ENCODE measurements at regions not wholly inside any gene's neighbourhood (a gene's known extent, or its start where the extent isn't known, plus 50 kb on each side); places are given as distances from the start of the nearest gene placed in this dataset.

DNA sequence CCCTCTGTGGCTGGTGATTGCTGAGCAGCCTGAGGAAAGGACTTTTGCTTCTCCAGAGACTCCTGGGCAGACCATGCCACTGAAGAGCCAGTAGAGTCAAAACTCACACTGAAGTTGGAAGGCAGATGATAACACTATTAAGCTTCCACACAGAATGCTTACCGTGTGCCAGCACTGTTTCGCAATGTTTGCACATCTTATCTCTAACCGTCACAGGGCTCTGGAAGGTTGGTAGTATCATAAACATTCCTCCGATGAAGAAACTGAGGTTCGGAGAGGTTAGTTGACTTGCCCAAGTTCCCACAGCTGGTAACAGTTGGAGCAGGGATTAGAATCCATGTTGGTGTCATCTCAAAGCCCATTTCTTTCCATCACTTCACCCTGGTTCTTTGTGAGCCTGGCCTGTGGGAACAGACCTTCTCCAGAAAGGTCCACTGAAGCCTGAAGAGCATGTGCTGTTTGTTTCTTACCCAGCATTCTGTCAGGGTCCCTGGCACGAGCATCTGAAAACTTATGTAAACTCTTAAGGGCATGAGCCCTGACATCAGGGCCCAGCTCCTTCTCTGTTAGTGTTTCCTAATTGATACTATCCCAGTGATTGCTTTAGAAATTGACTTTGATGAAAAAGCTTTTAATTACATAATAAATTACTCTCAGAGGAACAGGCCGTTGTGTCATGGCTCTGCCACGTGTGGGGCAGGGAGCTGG is 77.0 kb upstream of the PRR23C start (continued):
- TF ChIP-seq, protein P1, sequence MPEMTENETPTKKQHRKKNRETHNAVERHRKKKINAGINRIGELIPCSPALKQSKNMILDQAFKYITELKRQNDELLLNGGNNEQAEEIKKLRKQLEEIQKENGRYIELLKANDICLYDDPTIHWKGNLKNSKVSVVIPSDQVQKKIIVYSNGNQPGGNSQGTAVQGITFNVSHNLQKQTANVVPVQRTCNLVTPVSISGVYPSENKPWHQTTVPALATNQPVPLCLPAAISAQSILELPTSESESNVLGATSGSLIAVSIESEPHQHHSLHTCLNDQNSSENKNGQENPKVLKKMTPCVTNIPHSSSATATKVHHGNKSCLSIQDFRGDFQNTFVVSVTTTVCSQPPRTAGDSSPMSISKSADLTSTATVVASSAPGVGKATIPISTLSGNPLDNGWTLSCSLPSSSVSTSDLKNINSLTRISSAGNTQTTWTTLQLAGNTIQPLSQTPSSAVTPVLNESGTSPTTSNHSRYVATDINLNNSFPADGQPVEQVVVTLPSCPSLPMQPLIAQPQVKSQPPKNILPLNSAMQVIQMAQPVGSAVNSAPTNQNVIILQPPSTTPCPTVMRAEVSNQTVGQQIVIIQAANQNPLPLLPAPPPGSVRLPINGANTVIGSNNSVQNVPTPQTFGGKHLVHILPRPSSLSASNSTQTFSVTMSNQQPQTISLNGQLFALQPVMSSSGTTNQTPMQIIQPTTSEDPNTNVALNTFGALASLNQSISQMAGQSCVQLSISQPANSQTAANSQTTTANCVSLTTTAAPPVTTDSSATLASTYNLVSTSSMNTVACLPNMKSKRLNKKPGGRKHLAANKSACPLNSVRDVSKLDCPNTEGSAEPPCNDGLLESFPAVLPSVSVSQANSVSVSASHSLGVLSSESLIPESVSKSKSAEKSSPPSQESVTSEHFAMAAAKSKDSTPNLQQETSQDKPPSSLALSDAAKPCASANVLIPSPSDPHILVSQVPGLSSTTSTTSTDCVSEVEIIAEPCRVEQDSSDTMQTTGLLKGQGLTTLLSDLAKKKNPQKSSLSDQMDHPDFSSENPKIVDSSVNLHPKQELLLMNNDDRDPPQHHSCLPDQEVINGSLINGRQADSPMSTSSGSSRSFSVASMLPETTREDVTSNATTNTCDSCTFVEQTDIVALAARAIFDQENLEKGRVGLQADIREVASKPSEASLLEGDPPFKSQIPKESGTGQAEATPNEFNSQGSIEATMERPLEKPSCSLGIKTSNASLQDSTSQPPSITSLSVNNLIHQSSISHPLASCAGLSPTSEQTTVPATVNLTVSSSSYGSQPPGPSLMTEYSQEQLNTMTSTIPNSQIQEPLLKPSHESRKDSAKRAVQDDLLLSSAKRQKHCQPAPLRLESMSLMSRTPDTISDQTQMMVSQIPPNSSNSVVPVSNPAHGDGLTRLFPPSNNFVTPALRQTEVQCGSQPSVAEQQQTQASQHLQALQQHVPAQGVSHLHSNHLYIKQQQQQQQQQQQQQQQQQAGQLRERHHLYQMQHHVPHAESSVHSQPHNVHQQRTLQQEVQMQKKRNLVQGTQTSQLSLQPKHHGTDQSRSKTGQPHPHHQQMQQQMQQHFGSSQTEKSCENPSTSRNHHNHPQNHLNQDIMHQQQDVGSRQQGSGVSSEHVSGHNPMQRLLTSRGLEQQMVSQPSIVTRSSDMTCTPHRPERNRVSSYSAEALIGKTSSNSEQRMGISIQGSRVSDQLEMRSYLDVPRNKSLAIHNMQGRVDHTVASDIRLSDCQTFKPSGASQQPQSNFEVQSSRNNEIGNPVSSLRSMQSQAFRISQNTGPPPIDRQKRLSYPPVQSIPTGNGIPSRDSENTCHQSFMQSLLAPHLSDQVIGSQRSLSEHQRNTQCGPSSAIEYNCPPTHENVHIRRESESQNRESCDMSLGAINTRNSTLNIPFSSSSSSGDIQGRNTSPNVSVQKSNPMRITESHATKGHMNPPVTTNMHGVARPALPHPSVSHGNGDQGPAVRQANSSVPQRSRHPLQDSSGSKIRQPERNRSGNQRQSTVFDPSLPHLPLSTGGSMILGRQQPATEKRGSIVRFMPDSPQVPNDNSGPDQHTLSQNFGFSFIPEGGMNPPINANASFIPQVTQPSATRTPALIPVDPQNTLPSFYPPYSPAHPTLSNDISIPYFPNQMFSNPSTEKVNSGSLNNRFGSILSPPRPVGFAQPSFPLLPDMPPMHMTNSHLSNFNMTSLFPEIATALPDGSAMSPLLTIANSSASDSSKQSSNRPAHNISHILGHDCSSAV (CRISPR knock-in tag; IDR thresholded peaks at IDR 0.05; ENCODE audit: borderline replicate concordance): no peak
- TF ChIP-seq, protein P2, sequence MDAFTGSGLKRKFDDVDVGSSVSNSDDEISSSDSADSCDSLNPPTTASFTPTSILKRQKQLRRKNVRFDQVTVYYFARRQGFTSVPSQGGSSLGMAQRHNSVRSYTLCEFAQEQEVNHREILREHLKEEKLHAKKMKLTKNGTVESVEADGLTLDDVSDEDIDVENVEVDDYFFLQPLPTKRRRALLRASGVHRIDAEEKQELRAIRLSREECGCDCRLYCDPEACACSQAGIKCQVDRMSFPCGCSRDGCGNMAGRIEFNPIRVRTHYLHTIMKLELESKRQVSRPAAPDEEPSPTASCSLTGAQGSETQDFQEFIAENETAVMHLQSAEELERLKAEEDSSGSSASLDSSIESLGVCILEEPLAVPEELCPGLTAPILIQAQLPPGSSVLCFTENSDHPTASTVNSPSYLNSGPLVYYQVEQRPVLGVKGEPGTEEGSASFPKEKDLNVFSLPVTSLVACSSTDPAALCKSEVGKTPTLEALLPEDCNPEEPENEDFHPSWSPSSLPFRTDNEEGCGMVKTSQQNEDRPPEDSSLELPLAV (CRISPR knock-in tag; conservative IDR thresholded peaks at IDR 0.05; ENCODE audit: low read depth): no peak
- TF ChIP-seq, protein P3, sequence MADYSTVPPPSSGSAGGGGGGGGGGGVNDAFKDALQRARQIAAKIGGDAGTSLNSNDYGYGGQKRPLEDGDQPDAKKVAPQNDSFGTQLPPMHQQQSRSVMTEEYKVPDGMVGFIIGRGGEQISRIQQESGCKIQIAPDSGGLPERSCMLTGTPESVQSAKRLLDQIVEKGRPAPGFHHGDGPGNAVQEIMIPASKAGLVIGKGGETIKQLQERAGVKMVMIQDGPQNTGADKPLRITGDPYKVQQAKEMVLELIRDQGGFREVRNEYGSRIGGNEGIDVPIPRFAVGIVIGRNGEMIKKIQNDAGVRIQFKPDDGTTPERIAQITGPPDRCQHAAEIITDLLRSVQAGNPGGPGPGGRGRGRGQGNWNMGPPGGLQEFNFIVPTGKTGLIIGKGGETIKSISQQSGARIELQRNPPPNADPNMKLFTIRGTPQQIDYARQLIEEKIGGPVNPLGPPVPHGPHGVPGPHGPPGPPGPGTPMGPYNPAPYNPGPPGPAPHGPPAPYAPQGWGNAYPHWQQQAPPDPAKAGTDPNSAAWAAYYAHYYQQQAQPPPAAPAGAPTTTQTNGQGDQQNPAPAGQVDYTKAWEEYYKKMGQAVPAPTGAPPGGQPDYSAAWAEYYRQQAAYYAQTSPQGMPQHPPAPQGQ (CRISPR knock-in tag; IDR thresholded peaks at IDR 0.05; ENCODE audit: borderline replicate concordance): no peak
- TF ChIP-seq ZNF670 (CRISPR knock-in tag; IDR thresholded peaks at IDR 0.05; ENCODE audit: borderline replicate concordance) (no peak), HOXA3 (CRISPR knock-in tag; IDR thresholded peaks at IDR 0.05) (no peak), FOSL2 (CRISPR knock-in tag; IDR thresholded peaks at IDR 0.05) (peak; percentile 46; the same call in 1 of the 2 replicates), ZNF282 (IDR thresholded peaks at IDR 0.05; ENCODE audit: partially characterized antibody) (no peak), HDAC2 (CRISPR knock-in tag; IDR thresholded peaks at IDR 0.05) (peak; percentile 40; the same call in 1 of the 2 replicates), CREM (IDR thresholded peaks at IDR 0.05) (no peak), CREM (CRISPR knock-in tag; IDR thresholded peaks at IDR 0.05) (no peak), ZNF543 (CRISPR knock-in tag; IDR thresholded peaks at IDR 0.05) (no peak), CENPX (CRISPR knock-in tag; IDR thresholded peaks at IDR 0.05) (no peak), RFX3 (CRISPR knock-in tag; IDR thresholded peaks at IDR 0.05) (no peak), ZNF180 (CRISPR knock-in tag; IDR thresholded peaks at IDR 0.05; ENCODE audit: borderline replicate concordance, low read depth) (no peak)
- TF ChIP-seq, protein P4, sequence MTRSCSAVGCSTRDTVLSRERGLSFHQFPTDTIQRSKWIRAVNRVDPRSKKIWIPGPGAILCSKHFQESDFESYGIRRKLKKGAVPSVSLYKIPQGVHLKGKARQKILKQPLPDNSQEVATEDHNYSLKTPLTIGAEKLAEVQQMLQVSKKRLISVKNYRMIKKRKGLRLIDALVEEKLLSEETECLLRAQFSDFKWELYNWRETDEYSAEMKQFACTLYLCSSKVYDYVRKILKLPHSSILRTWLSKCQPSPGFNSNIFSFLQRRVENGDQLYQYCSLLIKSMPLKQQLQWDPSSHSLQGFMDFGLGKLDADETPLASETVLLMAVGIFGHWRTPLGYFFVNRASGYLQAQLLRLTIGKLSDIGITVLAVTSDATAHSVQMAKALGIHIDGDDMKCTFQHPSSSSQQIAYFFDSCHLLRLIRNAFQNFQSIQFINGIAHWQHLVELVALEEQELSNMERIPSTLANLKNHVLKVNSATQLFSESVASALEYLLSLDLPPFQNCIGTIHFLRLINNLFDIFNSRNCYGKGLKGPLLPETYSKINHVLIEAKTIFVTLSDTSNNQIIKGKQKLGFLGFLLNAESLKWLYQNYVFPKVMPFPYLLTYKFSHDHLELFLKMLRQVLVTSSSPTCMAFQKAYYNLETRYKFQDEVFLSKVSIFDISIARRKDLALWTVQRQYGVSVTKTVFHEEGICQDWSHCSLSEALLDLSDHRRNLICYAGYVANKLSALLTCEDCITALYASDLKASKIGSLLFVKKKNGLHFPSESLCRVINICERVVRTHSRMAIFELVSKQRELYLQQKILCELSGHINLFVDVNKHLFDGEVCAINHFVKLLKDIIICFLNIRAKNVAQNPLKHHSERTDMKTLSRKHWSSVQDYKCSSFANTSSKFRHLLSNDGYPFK (CRISPR knock-in tag; IDR thresholded peaks at IDR 0.05; ENCODE audit: borderline replicate concordance): no peak
